ENCODE measurements at regions not wholly inside any gene's neighbourhood (a gene's known extent, or its start where the extent isn't known, plus 50 kb on each side); places are given as distances from the start of the nearest gene placed in this dataset.

DNA sequence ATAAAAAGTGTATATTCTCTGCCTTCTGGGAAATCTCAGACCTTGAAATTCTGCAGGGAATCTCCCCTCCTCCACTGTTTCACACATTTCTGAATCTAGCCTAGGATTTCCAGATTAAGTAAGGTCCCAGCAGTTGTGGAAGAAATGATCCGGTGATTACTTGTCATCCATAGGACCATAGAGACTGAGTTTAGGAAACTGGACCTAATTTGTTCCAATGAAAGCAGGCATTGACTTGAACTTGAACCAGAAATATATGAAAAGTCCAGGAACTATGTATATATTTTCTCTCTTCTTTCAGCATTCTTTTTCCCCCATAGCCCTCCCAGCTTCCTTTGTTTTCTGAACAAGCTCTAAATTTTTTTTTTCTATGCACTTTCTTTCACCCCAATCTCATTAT, 149.5 kb upstream of the SPAG17 start:
- intact Hi-C loops (cut with DNase I; ENCODE audit: low total_unique reads): no loop called here
- WGBS, 2 donors: 90% methylated on average over 1 of the region's 1 CpG
- no peak for DNase-seq (ENCODE audit: low spot score in 2 of 2)
- no peak for TF ChIP-seq POLR2A (IDR thresholded peaks at IDR 0.05)
- TF ChIP-seq, protein P1, sequence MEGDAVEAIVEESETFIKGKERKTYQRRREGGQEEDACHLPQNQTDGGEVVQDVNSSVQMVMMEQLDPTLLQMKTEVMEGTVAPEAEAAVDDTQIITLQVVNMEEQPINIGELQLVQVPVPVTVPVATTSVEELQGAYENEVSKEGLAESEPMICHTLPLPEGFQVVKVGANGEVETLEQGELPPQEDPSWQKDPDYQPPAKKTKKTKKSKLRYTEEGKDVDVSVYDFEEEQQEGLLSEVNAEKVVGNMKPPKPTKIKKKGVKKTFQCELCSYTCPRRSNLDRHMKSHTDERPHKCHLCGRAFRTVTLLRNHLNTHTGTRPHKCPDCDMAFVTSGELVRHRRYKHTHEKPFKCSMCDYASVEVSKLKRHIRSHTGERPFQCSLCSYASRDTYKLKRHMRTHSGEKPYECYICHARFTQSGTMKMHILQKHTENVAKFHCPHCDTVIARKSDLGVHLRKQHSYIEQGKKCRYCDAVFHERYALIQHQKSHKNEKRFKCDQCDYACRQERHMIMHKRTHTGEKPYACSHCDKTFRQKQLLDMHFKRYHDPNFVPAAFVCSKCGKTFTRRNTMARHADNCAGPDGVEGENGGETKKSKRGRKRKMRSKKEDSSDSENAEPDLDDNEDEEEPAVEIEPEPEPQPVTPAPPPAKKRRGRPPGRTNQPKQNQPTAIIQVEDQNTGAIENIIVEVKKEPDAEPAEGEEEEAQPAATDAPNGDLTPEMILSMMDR (IDR thresholded peaks at IDR 0.05): no peak
- H3K4me3 ChIP-seq (ENCODE audit: low read depth, poor library complexity, severe bottlenecking): no peak overlapping the region

DNA sequence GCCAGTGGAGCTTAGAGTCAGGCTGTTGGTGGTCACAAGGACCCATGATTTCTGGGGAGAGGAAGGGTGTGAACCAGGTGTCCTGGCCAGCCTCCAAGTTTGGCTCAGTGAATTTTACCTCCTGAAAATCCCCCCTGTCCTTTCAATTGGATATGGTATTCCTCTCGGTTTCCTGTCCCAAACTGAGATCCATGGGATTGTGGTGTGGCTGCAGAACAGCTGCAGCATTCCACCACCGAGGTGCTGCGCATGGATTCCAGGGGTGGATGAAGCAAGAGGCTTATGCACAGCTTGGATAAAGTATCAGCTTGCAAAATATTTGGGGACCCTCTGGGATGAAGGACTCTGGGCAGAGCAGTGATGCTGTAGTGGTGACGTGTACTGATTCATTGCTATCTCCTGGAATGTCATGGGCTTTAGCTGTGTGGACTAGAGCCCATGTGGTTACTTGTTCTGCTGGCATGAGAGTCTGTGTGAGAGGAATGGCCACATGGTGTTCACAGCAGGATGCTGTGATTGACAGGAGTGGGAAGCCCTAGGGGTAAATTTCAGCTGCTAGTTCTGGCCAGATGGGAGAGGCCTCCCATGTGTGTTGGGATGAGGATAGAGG, 148.7 kb upstream of the SPAG17 start:
- no peak overlapping the region for H3K4me3 ChIP-seq (ENCODE audit: low read depth, poor library complexity, severe bottlenecking)
- 79 to 86% methylated on average over 4 of the region's 4 CpGs for WGBS, 2 donors
- TF ChIP-seq POLR2A (IDR thresholded peaks at IDR 0.05): no peak
- TF ChIP-seq, protein P1 (IDR thresholded peaks at IDR 0.05): no peak
- intact Hi-C loops (cut with DNase I; ENCODE audit: low total_unique reads): no loop called here
- DNase-seq (ENCODE audit: low spot score in 2 of 2): no peak

DNA sequence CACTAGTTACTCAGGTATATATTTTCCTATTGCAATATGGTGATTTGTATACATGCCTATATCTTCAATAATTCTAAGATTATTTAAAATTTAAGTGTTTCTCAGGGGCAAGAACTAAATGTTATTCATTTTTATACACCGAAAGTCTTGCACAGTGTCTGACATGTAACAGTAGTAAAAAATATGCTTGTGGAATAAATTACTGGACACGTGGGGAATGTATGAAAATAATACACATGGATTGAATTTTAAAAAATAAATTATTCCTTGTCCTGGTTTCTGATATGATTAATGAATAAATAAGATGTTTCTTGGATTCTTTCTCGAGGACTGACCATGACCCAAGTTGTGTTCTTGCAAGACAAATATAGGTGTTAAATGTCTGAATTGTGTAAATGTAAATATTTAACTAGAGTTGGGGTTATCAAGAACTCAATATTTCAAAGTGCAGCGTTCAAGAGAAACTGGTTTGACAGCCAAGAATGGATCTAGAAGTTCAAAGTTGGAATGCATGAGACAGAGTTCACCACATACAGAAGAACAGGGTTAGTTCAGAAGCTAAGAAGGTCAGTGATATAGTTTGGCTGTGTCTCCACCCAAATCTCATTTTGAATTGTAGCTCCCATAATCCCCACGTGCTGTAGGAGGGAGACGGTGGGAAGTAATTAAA, 142.1 kb upstream of the SPAG17 start:
- 69 to 72% methylated on average over 6 of the region's 6 CpGs for WGBS, 2 donors
- TF ChIP-seq POLR2A (IDR thresholded peaks at IDR 0.05): no peak
- TF ChIP-seq, protein P1 (IDR thresholded peaks at IDR 0.05): no peak
- no peak for DNase-seq (ENCODE audit: low spot score in 2 of 2)
- no peak overlapping the region for H3K4me3 ChIP-seq (ENCODE audit: low read depth, poor library complexity, severe bottlenecking)
- intact Hi-C loops (cut with DNase I; ENCODE audit: low total_unique reads): no loop called here

DNA sequence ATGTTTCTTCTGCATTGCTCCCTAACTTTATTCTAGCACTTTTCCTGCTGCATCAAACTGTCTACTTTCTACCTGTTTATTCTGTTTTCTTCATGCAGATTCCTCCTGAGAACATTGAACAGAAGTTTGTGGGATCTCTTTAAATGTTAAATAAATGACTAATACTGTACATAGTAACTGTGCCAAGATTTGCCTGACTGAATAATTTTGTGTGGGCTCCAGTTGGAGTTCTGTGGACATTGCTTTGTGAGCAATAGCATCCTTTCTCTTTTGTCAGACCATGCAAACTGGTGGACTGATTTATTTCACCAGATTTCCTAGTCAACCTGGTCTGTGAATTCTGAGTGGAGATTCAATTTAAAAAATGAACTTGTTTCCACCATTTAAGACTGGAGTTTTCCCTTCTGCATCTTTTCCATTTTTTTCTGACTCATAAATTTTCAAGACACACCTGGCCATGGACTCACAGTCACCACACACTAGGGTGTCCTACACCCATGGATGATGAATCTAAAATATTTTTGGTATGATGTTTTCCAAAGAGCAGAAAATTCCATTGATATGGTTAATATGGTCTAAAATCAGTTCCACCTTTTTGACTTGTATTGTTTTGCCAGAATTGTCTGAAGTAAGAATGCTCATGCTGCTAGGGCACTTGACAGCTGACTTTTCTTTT, 140.7 kb upstream of the SPAG17 start:
- DNase-seq (ENCODE audit: low spot score in 2 of 2): no peak
- no peak for TF ChIP-seq POLR2A (IDR thresholded peaks at IDR 0.05)
- TF ChIP-seq, protein P1 (IDR thresholded peaks at IDR 0.05): no peak
- intact Hi-C loops (cut with DNase I; ENCODE audit: low total_unique reads): no loop called here

DNA sequence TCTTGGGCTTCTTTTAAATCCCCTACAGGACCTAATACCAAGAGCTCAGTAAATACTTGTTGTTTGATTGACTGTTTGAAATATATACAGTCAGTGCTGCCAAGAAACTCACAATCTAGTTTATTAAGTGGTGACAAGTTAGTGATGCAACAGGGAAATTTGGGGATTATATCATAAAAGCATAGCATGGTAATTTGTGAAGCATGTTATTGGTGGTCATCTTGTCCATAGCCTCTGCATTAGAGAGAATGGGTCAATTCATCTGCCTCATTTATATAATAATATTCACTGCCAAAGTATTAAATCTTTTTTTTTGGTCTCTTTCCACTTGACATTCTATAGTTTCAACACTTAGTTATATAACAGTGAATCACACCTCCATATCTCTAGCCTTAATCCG, 138.2 kb upstream of the SPAG17 start:
- DNase-seq (ENCODE audit: low spot score in 2 of 2): no peak
- TF ChIP-seq, protein P1 (IDR thresholded peaks at IDR 0.05): no peak
- no peak for TF ChIP-seq POLR2A (IDR thresholded peaks at IDR 0.05)
- intact Hi-C loops (cut with DNase I; ENCODE audit: low total_unique reads): no loop called here
- H3K4me3 ChIP-seq (ENCODE audit: low read depth, poor library complexity, severe bottlenecking): no peak overlapping the region
- 0 to 59% methylated on average over 1 of the region's 1 CpG for WGBS, 2 donors

More for the DNA sequence above, 140.7 kb upstream of the SPAG17 start:
- no peak overlapping the region for H3K4me3 ChIP-seq (ENCODE audit: low read depth, poor library complexity, severe bottlenecking)

All from lower leg skin (tissue), 4 donors.